Neural crest cell (in vitro differentiated cells): ENCODE measurements at regions not wholly inside any gene's neighbourhood (a gene's known extent, or its start where the extent isn't known, plus 50 kb on each side); places are given as distances from the start of the nearest gene placed in this dataset.

Source experiments
- DNase-seq: peaks from one replicate; pipeline ENCODE4 v3.0.0; 2021; ENCODE audit warnings: low read depth, mixed read lengths, low spot score
- H3K27ac Mint-ChIP-seq: one replicate; pipeline ENCODE4 v1.8.0; 2021; ENCODE audit warnings: mild to moderate bottlenecking, mixed read lengths; ENCODE audit not compliant: unreplicated experiment
- H3K27me3 Mint-ChIP-seq: 2 replicates; pipeline ENCODE4 v1.8.0; 2021; ENCODE audit warnings: low read depth, mild to moderate bottlenecking, mixed read lengths
- H3K36me3 Mint-ChIP-seq: 2 replicates; pipeline ENCODE4 v1.8.0; 2021; ENCODE audit warnings: low read depth, mild to moderate bottlenecking, mixed read lengths
- H3K4me1 Mint-ChIP-seq: 2 replicates; pipeline ENCODE4 v1.8.0; 2021; ENCODE audit warnings: mixed read lengths
- H3K4me3 Mint-ChIP-seq: one replicate; pipeline ENCODE4 v1.8.0; 2021; ENCODE audit warnings: mild to moderate bottlenecking, mixed read lengths
- H3K9me3 Mint-ChIP-seq: 2 replicates; pipeline ENCODE4 v1.8.0; 2021; ENCODE audit warnings: mixed read lengths
- TF ChIP-seq, protein P1 (sequence below): fragments of 200-600 bp; sonication (generic); conservative IDR thresholded peaks from 2 replicates; pipeline ENCODE4 v1.5.0; 2021; ENCODE audit warnings: antibody characterized with exemption, mild to moderate bottlenecking

DNA sequence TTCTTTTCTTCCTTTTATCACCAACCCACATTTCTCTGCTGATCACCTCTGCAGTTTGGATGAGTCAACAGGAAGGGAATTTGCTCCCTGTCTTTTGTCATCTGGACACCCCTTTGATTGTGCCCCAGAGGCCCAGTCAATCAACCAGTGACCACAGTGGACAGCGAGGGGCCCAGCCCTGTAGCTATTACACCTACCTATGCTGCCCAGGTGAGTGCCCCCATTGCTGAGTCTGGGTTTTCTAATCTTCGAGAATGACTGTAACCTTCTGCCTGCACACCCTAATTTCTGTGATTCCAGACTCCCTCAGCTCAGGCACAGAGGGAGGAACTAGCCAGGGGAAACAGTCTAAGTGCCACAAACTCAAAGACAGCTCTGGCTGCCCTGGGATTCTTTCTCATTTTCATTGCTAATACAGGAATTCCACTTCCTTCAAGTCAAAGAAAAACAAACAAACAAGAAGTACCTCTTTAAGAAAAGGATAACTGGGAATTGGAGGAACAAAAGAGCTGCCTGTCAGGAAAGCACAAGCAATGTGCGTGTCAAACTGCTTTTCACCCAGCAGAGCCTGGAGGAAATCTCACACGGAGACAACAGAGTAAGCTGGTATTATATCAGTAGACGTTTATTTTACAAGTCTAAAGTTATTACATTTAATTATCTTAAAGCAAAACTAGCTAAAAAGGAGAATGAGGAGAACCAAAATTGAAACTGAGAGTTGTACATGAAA, 311.1 kb downstream of the AJAP1 start:
- TF ChIP-seq, protein P1, sequence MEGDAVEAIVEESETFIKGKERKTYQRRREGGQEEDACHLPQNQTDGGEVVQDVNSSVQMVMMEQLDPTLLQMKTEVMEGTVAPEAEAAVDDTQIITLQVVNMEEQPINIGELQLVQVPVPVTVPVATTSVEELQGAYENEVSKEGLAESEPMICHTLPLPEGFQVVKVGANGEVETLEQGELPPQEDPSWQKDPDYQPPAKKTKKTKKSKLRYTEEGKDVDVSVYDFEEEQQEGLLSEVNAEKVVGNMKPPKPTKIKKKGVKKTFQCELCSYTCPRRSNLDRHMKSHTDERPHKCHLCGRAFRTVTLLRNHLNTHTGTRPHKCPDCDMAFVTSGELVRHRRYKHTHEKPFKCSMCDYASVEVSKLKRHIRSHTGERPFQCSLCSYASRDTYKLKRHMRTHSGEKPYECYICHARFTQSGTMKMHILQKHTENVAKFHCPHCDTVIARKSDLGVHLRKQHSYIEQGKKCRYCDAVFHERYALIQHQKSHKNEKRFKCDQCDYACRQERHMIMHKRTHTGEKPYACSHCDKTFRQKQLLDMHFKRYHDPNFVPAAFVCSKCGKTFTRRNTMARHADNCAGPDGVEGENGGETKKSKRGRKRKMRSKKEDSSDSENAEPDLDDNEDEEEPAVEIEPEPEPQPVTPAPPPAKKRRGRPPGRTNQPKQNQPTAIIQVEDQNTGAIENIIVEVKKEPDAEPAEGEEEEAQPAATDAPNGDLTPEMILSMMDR, result no peak
- Mint-ChIP-seq H3K9me3 (peaks cover 7% of the 10 kb centered on the region), H3K27me3 (peaks cover 46% of the 10 kb centered on the region), H3K36me3 (no peaks in the 10 kb centered on the region), H3K27ac (no peak overlapping the region), H3K4me1 (peaks cover 16% of the 10 kb centered on the region), H3K4me3 (no peak overlapping the region)
- no peak for DNase-seq

DNA sequence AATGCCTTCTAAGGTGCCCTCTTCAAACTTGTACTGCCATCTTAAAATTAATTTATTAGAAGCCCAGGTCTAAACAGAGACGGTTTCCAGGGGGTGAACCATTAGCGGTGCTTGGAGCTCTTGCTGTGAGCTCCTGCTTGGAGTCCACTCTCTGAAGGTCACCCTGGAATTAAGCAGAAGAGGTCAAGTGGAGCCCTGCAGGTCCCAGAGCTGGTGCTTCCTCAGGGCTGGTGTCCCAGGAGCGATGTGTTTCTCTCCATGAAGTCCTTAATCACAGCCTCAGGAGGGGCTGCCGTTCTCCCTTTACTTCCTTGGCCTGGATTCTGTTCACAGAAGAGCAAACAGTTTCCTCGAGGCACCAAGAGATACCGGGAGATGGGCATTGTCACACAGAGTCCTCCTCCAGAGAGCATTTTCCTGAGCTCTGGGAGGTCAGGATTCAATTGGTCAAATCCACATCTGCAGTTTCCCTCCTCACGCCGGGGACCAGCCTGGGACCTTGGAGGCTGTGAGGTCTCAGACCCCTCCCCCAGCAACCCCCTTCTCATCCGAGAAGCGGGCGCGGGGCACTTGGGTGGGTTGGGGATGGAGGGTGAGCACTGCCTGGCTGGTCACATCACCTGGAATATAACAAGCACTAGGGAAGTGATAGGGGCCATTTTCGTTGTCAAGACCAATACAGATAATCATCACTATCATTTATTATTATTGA, 310.4 kb downstream of the AJAP1 start:
- Mint-ChIP-seq H3K36me3 (no peaks in the 10 kb centered on the region), H3K9me3 (peaks cover 7% of the 10 kb centered on the region)

DNA sequence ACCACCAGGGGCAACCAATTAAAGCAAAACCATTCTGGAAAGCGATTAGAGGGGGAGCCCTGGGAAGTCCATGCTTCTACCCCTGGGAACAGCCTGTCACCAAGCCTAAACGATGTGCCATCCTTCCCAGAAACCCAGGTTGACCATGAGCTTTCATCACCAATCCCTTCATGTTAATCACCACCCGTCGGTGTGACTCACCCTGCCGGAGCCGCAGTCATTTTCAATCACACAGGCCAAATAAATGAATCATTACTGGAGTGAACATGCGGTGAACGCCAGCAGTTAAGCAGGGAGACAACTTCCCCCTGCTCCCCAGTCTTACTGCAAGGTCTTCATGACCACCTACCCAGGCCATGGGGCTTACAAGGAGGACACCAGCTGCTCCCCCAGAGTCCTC, 308.8 kb downstream of the AJAP1 start:
- Mint-ChIP-seq H3K36me3 (no peaks in the 10 kb centered on the region), H3K4me3 (no peak overlapping the region), H3K4me1 (peaks cover 16% of the 10 kb centered on the region), H3K9me3 (peaks cover 4% of the 10 kb centered on the region), H3K27me3 (peaks cover 43% of the 10 kb centered on the region), H3K27ac (no peak overlapping the region)
- no peak for DNase-seq
- TF ChIP-seq, protein P1, result no peak

More for the DNA sequence above, 310.4 kb downstream of the AJAP1 start:
- DNase-seq, result no peak
- H3K27me3 Mint-ChIP-seq, result peaks cover 46% of the 10 kb centered on the region
- H3K4me1 Mint-ChIP-seq, result peaks cover 16% of the 10 kb centered on the region
- TF ChIP-seq, protein P1, result no peak
- no peak overlapping the region for H3K4me3 Mint-ChIP-seq
- H3K27ac Mint-ChIP-seq, result no peak overlapping the region

DNA sequence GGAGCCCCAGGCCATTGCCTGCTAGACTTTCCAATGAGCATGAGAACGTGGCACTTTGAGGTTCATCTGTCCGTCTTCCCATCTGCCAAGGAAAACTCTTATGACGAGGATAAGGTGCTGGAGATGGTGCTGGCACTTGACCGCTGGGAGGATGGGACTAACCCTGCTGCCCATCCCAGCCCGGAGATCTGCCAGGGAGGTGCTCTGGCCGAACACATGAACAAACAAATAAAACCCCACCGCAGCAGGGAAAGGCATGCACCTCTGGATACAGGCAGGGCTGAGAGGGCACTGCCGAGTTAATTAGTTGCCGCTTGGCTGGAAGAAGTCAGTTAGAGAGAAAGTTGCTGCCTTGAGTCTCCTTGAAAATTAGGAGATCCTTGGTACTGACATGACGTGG, 308.4 kb downstream of the AJAP1 start:
- TF ChIP-seq, protein P1, result no peak
- Mint-ChIP-seq H3K4me3 (no peak overlapping the region), H3K27ac (no peak overlapping the region), H3K9me3 (peaks cover 2% of the 10 kb centered on the region), H3K4me1 (peaks cover 16% of the 10 kb centered on the region), H3K36me3 (no peaks in the 10 kb centered on the region), H3K27me3 (peaks cover 41% of the 10 kb centered on the region)
- DNase-seq, result no peak

DNA sequence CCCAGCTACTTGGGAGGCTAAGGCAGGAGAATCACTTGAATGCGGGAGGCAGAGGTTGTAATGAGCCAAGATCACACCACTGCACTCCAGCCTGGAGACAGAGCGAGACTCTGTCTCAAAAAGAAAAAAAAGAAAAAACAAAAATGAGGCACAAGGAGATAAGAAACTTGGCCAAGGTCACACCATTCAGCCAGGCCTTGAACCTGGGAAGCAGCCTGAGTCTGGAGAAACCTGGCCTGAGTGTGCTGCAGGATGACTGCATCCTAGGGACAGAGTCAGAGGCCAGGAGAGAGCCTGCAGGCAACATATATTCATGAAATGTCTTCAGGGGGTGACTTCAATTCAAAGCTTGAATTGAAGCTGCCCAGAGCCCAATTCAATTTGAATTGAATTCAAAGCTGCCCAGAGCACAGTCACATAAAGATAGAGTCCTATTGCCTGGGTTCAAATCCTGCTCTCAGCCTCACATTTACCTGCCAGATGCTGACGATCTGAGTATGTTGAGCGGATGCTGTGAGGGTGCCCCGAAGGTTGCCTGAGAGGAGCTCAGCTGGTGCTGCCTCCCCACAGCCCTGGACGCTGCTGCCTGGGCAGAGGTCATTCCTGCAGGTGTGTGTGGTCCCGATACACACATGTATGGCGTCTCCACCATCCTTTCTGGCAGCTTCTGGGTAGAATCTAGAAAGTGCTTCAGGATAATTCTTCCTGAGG, 307.7 kb downstream of the AJAP1 start:
- Mint-ChIP-seq H3K27ac (no peak overlapping the region), H3K4me1 (peaks cover 16% of the 10 kb centered on the region), H3K36me3 (no peaks in the 10 kb centered on the region), H3K4me3 (no peak overlapping the region), H3K27me3 (peaks cover 39% of the 10 kb centered on the region), H3K9me3 (no peaks in the 10 kb centered on the region)
- no peak for DNase-seq
- TF ChIP-seq, protein P1, result no peak
